SK-N-SH (cell line): ENCODE measurements at regions not wholly inside any gene's neighbourhood (a gene's known extent, or its start where the extent isn't known, plus 50 kb on each side); places are given as distances from the start of the nearest gene placed in this dataset.

Experiments
- CTCF ChIA-PET: fragments of 300-600, 350-600 bp; formaldehyde crosslinking; extraction: SDS; loops from one replicate; lab custom pipeline; 2021; lab: Yijun Ruan, JAX
- POLR2A ChIA-PET: fragments of 350-600 bp; sonication (Branson Sonifier 250); formaldehyde crosslinking; extraction: SDS; loops from one replicate; lab custom pipeline; 2020; ENCODE audit warnings: antibody characterized with exemption, inconsistent platforms; lab: Yijun Ruan, JAX
- DNase-seq: peaks from one replicate; pipeline ENCODE4 v3.0.0; 2012
- H2AFZ ChIP-seq: fragments of 200-600 bp; sonication (generic); 2 replicates; pipeline ENCODE4 v1.8.1; 2016; ENCODE audit warnings: antibody characterized with exemption, mild to moderate bottlenecking, low read depth
- H3F3A ChIP-seq: fragments of 200-600 bp; sonication (generic); replicated peaks from 2 replicates; pipeline ENCODE3; 2016; ENCODE audit warnings: antibody characterized with exemption, mild to moderate bottlenecking; ENCODE audit not compliant: insufficient read depth
- H3K27ac ChIP-seq, 2 experiments: fragments of 200-500 bp in 1 of 2; fragments of 200-600 bp in 1 of 2; sonication (Bioruptor generic) in 1 of 2; sonication (generic), shearing (Covaris generic) in 1 of 2; 2 replicates each; pipeline versions ENCODE4 v1.5.1 to v1.6.1; 2014 to 2016; ENCODE audit warnings: low read depth in 2 of 2, inconsistent platforms in 1 of 2, low read length in 1 of 2, mild to moderate bottlenecking in 1 of 2, mixed read lengths in 1 of 2
- H3K27me3 ChIP-seq: fragments of 200-600 bp; sonication (generic), shearing (Covaris generic); 2 replicates; pipeline ENCODE4 v1.6.1; 2016; ENCODE audit warnings: mixed run types; ENCODE audit not compliant: insufficient read depth
- H3K36me3 ChIP-seq, 2 experiments: fragments of 200-500 bp in 1 of 2; fragments of 200-600 bp in 1 of 2; sonication (Bioruptor generic) in 1 of 2; sonication (generic) in 1 of 2; replicated peaks in 1 of 2; 2 replicates each; pipeline versions ENCODE3 to v1.5.1; 2014 to 2016; ENCODE audit warnings: low read length in 1 of 2, mild to moderate bottlenecking in 1 of 2; ENCODE audit not compliant: insufficient read depth in 2 of 2, control insufficient read depth in 1 of 2
- H3K4me1 ChIP-seq, 2 experiments: fragments of 200-500 bp in 1 of 2; fragments of 200-600 bp in 1 of 2; sonication (Bioruptor generic) in 1 of 2; sonication (generic), shearing (Covaris generic) in 1 of 2; 2 replicates each; pipeline versions ENCODE4 v1.5.1 to v1.6.1; 2014 to 2016; ENCODE audit warnings: low read depth in 1 of 2, low read length in 1 of 2, mixed run types in 1 of 2; ENCODE audit not compliant: insufficient read depth in 2 of 2, control insufficient read depth in 1 of 2
- H3K4me2 ChIP-seq: fragments of 200-600 bp; sonication (generic), shearing (Covaris generic); 2 replicates; pipeline ENCODE4 v1.6.1; 2017; ENCODE audit warnings: mixed run types
- H3K4me3 ChIP-seq, 2 experiments: fragments of 200-500 bp in 1 of 2; fragments of 200-600 bp in 1 of 2; sonication (Bioruptor generic) in 1 of 2; sonication (generic), shearing (Covaris generic) in 1 of 2; 2 replicates each; pipeline versions ENCODE4 v1.5.1 to v1.8.1; 2014 to 2016; ENCODE audit warnings: low read depth in 2 of 2, inconsistent platforms in 1 of 2, low read length in 1 of 2, mild to moderate bottlenecking in 1 of 2, mixed read lengths in 1 of 2, moderate library complexity in 1 of 2
- H3K79me2 ChIP-seq: fragments of 200-600 bp; sonication (generic); 2 replicates; pipeline ENCODE4 v1.8.1; 2017; ENCODE audit warnings: mild to moderate bottlenecking; ENCODE audit not compliant: insufficient read depth
- H3K9ac ChIP-seq: fragments of 200-600 bp; sonication (generic); 2 replicates; pipeline ENCODE4 v1.6.1; 2017; ENCODE audit warnings: mixed run types
- H3K9me2 ChIP-seq: fragments of 200-600 bp; sonication (generic); 2 replicates; pipeline ENCODE4 v1.6.1; 2017; ENCODE audit warnings: mixed run types
- H3K9me3 ChIP-seq: fragments of 200-600 bp; sonication (generic); 2 replicates; pipeline ENCODE4 v1.6.1; 2017; ENCODE audit warnings: mixed run types, mild to moderate bottlenecking, moderate library complexity
- H4K20me1 ChIP-seq: fragments of 200-600 bp; sonication (generic); 2 replicates; pipeline ENCODE4 v1.6.1; 2017; ENCODE audit warnings: mild to moderate bottlenecking, mixed run types; ENCODE audit not compliant: insufficient read depth
- CTCF ChIP-seq: fragments of 200-600 bp; sonication (generic); IDR thresholded peaks from 2 replicates; pipeline ENCODE4 v1.6.1; 2017; ENCODE audit warnings: antibody characterized with exemption, mild to moderate bottlenecking, moderate library complexity
- ELF1 ChIP-seq: IDR thresholded peaks from 2 replicates; pipeline ENCODE4 v1.4.0; 2012
- EZH2phosphoT487 ChIP-seq: fragments of 200-600 bp; sonication (generic); IDR thresholded peaks from 2 replicates; pipeline ENCODE4 v1.6.1; 2017; ENCODE audit warnings: low read depth, mixed run types, mild to moderate bottlenecking, antibody characterized with exemption, moderate library complexity, borderline replicate concordance
- FOSL2 ChIP-seq: IDR thresholded peaks from 2 replicates; pipeline ENCODE4 v1.4.0; 2012; ENCODE audit warnings: low read depth, mild to moderate bottlenecking, moderate library complexity, borderline replicate concordance
- FOXJ3 ChIP-seq: sonication (generic); formaldehyde crosslinking; IDR thresholded peaks from 2 replicates; pipeline ENCODE4 v1.5.1; 2020; ENCODE audit warnings: mild to moderate bottlenecking, missing genetic modification reagents
- FOXM1 ChIP-seq: IDR thresholded peaks from 2 replicates; pipeline ENCODE4 v1.4.0; 2012; ENCODE audit warnings: low read depth, mild to moderate bottlenecking
- MAX ChIP-seq: IDR thresholded peaks from 2 replicates; pipeline ENCODE4 v1.4.0; 2012; ENCODE audit warnings: low read depth
- MEF2A ChIP-seq: IDR thresholded peaks from 2 replicates; pipeline ENCODE4 v1.4.0; 2012; ENCODE audit warnings: low read depth, borderline replicate concordance
- NRF1 ChIP-seq: IDR thresholded peaks from 2 replicates; pipeline ENCODE4 v1.6.1; 2012; ENCODE audit warnings: low read depth, mild to moderate bottlenecking, low read length
- PBX3 ChIP-seq: IDR thresholded peaks from 2 replicates; pipeline ENCODE4; 2012
- POLR2AphosphoS5 ChIP-seq: IDR thresholded peaks from 2 replicates; pipeline ENCODE4 v1.6.1; 2012; ENCODE audit warnings: low read depth, low read length
- RCOR1 ChIP-seq: fragments of 150-350 bp; IDR thresholded peaks from 2 replicates; pipeline ENCODE4 v1.6.1; 2017; ENCODE audit warnings: antibody characterized with exemption, low read length
- RFX5 ChIP-seq: IDR thresholded peaks from 2 replicates; pipeline ENCODE4 v1.6.1; 2012; ENCODE audit warnings: mild to moderate bottlenecking, improper control_type of control experiment, low read length
- RXRA ChIP-seq: IDR thresholded peaks from 2 replicates; pipeline ENCODE4 v1.4.0; 2012; ENCODE audit warnings: low read depth, mild to moderate bottlenecking, borderline replicate concordance
- SIN3A ChIP-seq: IDR thresholded peaks from 2 replicates; pipeline ENCODE4 v1.6.1; 2012; ENCODE audit warnings: low read depth, mild to moderate bottlenecking, low read length, moderate library complexity, borderline replicate concordance
- TCF12 ChIP-seq: IDR thresholded peaks from 2 replicates; pipeline ENCODE4 v1.4.0; 2012
- TEAD4 ChIP-seq: IDR thresholded peaks from 2 replicates; pipeline ENCODE4 v1.4.0; 2012; ENCODE audit warnings: mild to moderate bottlenecking, borderline replicate concordance; ENCODE audit not compliant: insufficient read depth
- USF1 ChIP-seq: IDR thresholded peaks from 2 replicates; pipeline ENCODE4 v1.4.0; 2012; ENCODE audit warnings: low read depth, borderline replicate concordance
- WGBS: methylation state at CpG from one replicate; pipeline ENCODE4 v1.1.6; 2017; ENCODE audit warnings: low lambda C conversion rate; 5-methylcytosine and 5-hydroxymethylcytosine counted together

- ChIA-PET POLR2A (no interaction called here), CTCF (interaction anchor here (1.0 kb wide), 1 partner anchor 25 kb away, joined by 3 read pairs; no protein-coding TSS in a partner anchor)
- H3K9me3 ChIP-seq, result no peaks in the 10 kb centered on the region
- H3F3A ChIP-seq, result no peaks in the 10 kb centered on the region
- TF ChIP-seq TCF12 (no peak), FOXJ3 (CRISPR knock-in tag) (no peak), USF1 (no peak), TEAD4 (no peak), MAX (no peak), RFX5 (no peak), CTCF (no peak), ELF1 (no peak), EZH2phosphoT487 (no peak), PBX3 (no peak), MEF2A (no peak), FOXM1 (no peak), NRF1 (no peak), RCOR1 (no peak), POLR2AphosphoS5 (no peak), FOSL2 (no peak), SIN3A (no peak), RXRA (no peak)
- no peaks in the 10 kb centered on the region; a peak in 1 of 4 replicates for H3K4me1 ChIP-seq
- no peak overlapping the region for H2AFZ ChIP-seq
- no peak for DNase-seq
- no peaks in the 10 kb centered on the region for H3K79me2 ChIP-seq
- H3K36me3 ChIP-seq, result no peaks in the 10 kb centered on the region
- no peaks in the 10 kb centered on the region for H3K27me3 ChIP-seq
- H3K4me3 ChIP-seq, result no peak overlapping the region
- no peaks in the 10 kb centered on the region for H4K20me1 ChIP-seq
- no peaks in the 10 kb centered on the region for H3K9me2 ChIP-seq
- no peak overlapping the region for H3K27ac ChIP-seq
- H3K9ac ChIP-seq, result no peak overlapping the region
- WGBS, result 55% methylated on average over 2 of the region's 2 CpGs
- H3K4me2 ChIP-seq, result no peak overlapping the region
These were observed 474.1 kb upstream of the STEAP1 start for GRCh38 chr7:89680161-89680560.
